Activated naive CD4-positive, alpha-beta T cell treated with anti-CD3 and anti-CD28 coated beads, Interleukin-2, amount 50 U/mL, for 72 hours (primary cell): ENCODE measurements at regions not wholly inside any gene's neighbourhood (a gene's known extent, or its start where the extent isn't known, plus 50 kb on each side); places are given as distances from the start of the nearest gene placed in this dataset.

Source experiments
- ATAC-seq, 2 donors: fragments of 150-1000 bp; cut with Tn5 transposase; 2 replicates each; pipeline ENCODE4 v1.10.0; 2021; ENCODE audit warnings: mild to moderate bottlenecking in 2 of 2, moderate library complexity in 2 of 2
- DNase-seq, 2 donors: peaks; one replicate each; pipeline ENCODE4 v3.0.0; 2021 to 2022; ENCODE audit warnings: low spot score in 2 of 2
- H3K27ac Mint-ChIP-seq, 2 donors: one replicate each; pipeline ENCODE4 v1.8.0; 2022; ENCODE audit warnings: mild to moderate bottlenecking in 2 of 2, mixed read lengths in 2 of 2
- H3K36me3 Mint-ChIP-seq, 2 donors: one replicate each; pipeline ENCODE4 v1.8.0; 2022; ENCODE audit warnings: mixed read lengths in 2 of 2
- H3K9me3 Mint-ChIP-seq, 2 donors: one replicate each; pipeline ENCODE4 v1.8.0; 2022; ENCODE audit warnings: mixed read lengths in 2 of 2

- no peaks in the 10 kb centered on the region for H3K36me3 Mint-ChIP-seq
- ATAC-seq (no peak), DNase-seq (no peak)
- H3K27ac Mint-ChIP-seq = no peak overlapping the region
- H3K9me3 Mint-ChIP-seq = no peaks in the 10 kb centered on the region
These were observed 461.3 kb downstream of the BCOR start for GRCh38 chrX:39636481-39636880.

GRCh38 chrX:39638526-39638925 is 459.2 kb downstream of the BCOR start:
- Mint-ChIP-seq H3K27ac (no peak overlapping the region), H3K9me3 (no peaks in the 10 kb centered on the region), H3K36me3 (no peaks in the 10 kb centered on the region)
- no peak for DNase-seq
- ATAC-seq = no peak

- DNase-seq (no peak), ATAC-seq (no peak)
- Mint-ChIP-seq H3K36me3 (no peaks in the 10 kb centered on the region), H3K9me3 (no peaks in the 10 kb centered on the region), H3K27ac (no peak overlapping the region)
These were observed 457.9 kb downstream of the BCOR start for GRCh38 chrX:39639871-39640270.

GRCh38 chrX:39640866-39641265 is 456.9 kb downstream of the BCOR start:
- DNase-seq (no peak), ATAC-seq (peak; percentile 35 to 55)
- Mint-ChIP-seq H3K27ac (peak overlapping the region in 1 of 2 donors; percentile 3), H3K9me3 (no peaks in the 10 kb centered on the region), H3K36me3 (no peaks in the 10 kb centered on the region)

- ATAC-seq (no peak), DNase-seq (no peak)
- Mint-ChIP-seq H3K9me3 (no peaks in the 10 kb centered on the region), H3K27ac (no peak overlapping the region), H3K36me3 (no peaks in the 10 kb centered on the region)
These were observed 455.7 kb downstream of the BCOR start for GRCh38 chrX:39642071-39642470.

- H3K36me3 Mint-ChIP-seq = no peaks in the 10 kb centered on the region
- peaks cover 0 to 4% of the 10 kb centered on the region in 2 donors for H3K9me3 Mint-ChIP-seq
- no peak for DNase-seq
- H3K27ac Mint-ChIP-seq = peak overlapping the region in 1 of 2 donors; percentile 22
- peak in 1 of 2 donors; percentile 55 for ATAC-seq
These were observed 454.2 kb downstream of the BCOR start for GRCh38 chrX:39643550-39643949.

- no peak overlapping the region for H3K27ac Mint-ChIP-seq
- H3K9me3 Mint-ChIP-seq = peaks cover 0 to 4% of the 10 kb centered on the region in 2 donors
- ATAC-seq (no peak), DNase-seq (no peak)
- H3K36me3 Mint-ChIP-seq = no peaks in the 10 kb centered on the region
These were observed 452.4 kb downstream of the BCOR start for GRCh38 chrX:39645178-39645895.

- Mint-ChIP-seq H3K27ac (no peak overlapping the region), H3K9me3 (peaks cover 0 to 4% of the 10 kb centered on the region in 2 donors), H3K36me3 (no peaks in the 10 kb centered on the region)
- DNase-seq (no peak), ATAC-seq (no peak)
These were observed 449.1 kb downstream of the BCOR start for GRCh38 chrX:39648548-39649254.

- Mint-ChIP-seq H3K9me3 (peaks cover 0 to 4% of the 10 kb centered on the region in 2 donors), H3K36me3 (no peaks in the 10 kb centered on the region), H3K27ac (no peak overlapping the region)
- DNase-seq (no peak), ATAC-seq (no peak)
These were observed 446.9 kb downstream of the BCOR start for GRCh38 chrX:39650768-39651347.

GRCh38 chrX:39652336-39652735 is 445.4 kb downstream of the BCOR start:
- Mint-ChIP-seq H3K36me3 (no peaks in the 10 kb centered on the region), H3K27ac (peak overlapping the region in 1 of 2 donors; percentile 77), H3K9me3 (peaks cover 0 to 2% of the 10 kb centered on the region in 2 donors)
- ATAC-seq = no peak
- peak in 1 of 2 donors; percentile 5 for DNase-seq

- DNase-seq (no peak), ATAC-seq (no peak)
- no peak overlapping the region for H3K27ac Mint-ChIP-seq
- H3K36me3 Mint-ChIP-seq = no peaks in the 10 kb centered on the region
- H3K9me3 Mint-ChIP-seq = no peaks in the 10 kb centered on the region
These were observed 444.1 kb downstream of the BCOR start for GRCh38 chrX:39653691-39654090.

GRCh38 chrX:39654183-39654925 is 443.4 kb downstream of the BCOR start:
- ATAC-seq = no peak
- no peak overlapping the region for H3K27ac Mint-ChIP-seq
- no peaks in the 10 kb centered on the region for H3K36me3 Mint-ChIP-seq
- DNase-seq = no peak
- no peaks in the 10 kb centered on the region for H3K9me3 Mint-ChIP-seq

- Mint-ChIP-seq H3K9me3 (no peaks in the 10 kb centered on the region), H3K27ac (no peak overlapping the region)
- ATAC-seq = peak in 1 of 2 donors; percentile 39
These were observed 442.8 kb downstream of the BCOR start for GRCh38 chrX:39654952-39655351.

GRCh38 chrX:39661116-39661907 is 436.4 kb downstream of the BCOR start:
- no peak for ATAC-seq
- Mint-ChIP-seq H3K9me3 (no peaks in the 10 kb centered on the region), H3K36me3 (no peaks in the 10 kb centered on the region), H3K27ac (no peak overlapping the region)
- no peak for DNase-seq

More at GRCh38 chrX:39654952-39655351, 442.8 kb downstream of the BCOR start:
- H3K36me3 Mint-ChIP-seq = no peaks in the 10 kb centered on the region
- no peak for DNase-seq

GRCh38 chrX:39665830-39666518 is 431.8 kb downstream of the BCOR start:
- ATAC-seq (no peak), DNase-seq (no peak)
- H3K36me3 Mint-ChIP-seq = no peaks in the 10 kb centered on the region
- no peak overlapping the region for H3K27ac Mint-ChIP-seq
- H3K9me3 Mint-ChIP-seq = no peaks in the 10 kb centered on the region

- Mint-ChIP-seq H3K36me3 (no peaks in the 10 kb centered on the region), H3K9me3 (no peaks in the 10 kb centered on the region), H3K27ac (no peak overlapping the region)
- no peak for ATAC-seq
- DNase-seq = no peak
These were observed 430.6 kb downstream of the BCOR start for GRCh38 chrX:39667191-39667590.
